Ovary (tissue), 3 donors: ENCODE measurements at regions not wholly inside any gene's neighbourhood (a gene's known extent, or its start where the extent isn't known, plus 50 kb on each side); places are given as distances from the start of the nearest gene placed in this dataset.

Experiments used
- CTCF ChIP-seq, 3 donors: fragments of 450-650 bp in 2 of 3; fragments of 200-600 bp in 1 of 3; IDR thresholded peaks; one replicate each; pipeline versions ENCODE4 v1.5.1 to v1.8.0; 2016 to 2022; ENCODE audit warnings: antibody characterized with exemption in 3 of 3, mild to moderate bottlenecking in 1 of 3
- EP300 ChIP-seq: sonication (generic); formaldehyde crosslinking; IDR thresholded peaks from one replicate; pipeline ENCODE4 v1.6.1; 2017; ENCODE audit warnings: antibody characterized with exemption
- POLR2A ChIP-seq: fragments of 450-650 bp; IDR thresholded peaks from one replicate; pipeline ENCODE4 v1.6.1; 2017; ENCODE audit warnings: antibody characterized with exemption, mild to moderate bottlenecking, moderate library complexity
- donor health status: DM: no; HTN: no; CAD: no.

- no peak for TF ChIP-seq POLR2A
- TF ChIP-seq CTCF (IDR thresholded peaks at IDR 0.05), result no peak
- TF ChIP-seq EP300, result no peak
These were observed 107.1 kb downstream of the FBXO4 start for GRCh38 chr5:42032137-42032536.
